ENCODE measurements at regions not wholly inside any gene's neighbourhood (a gene's known extent, or its start where the extent isn't known, plus 50 kb on each side); places are given as distances from the start of the nearest gene placed in this dataset.

GRCh38 chr7:156465186-156465585, 175.4 kb upstream of the RNF32 start:
- no peak for TF ChIP-seq CTCF (IDR thresholded peaks at IDR 0.05; ENCODE audit: insufficient read depth, low read length, severe bottlenecking)
- no peak for DNase-seq (ENCODE audit: low read depth)
- no peaks in the 10 kb centered on the region for H3K27me3 ChIP-seq (ENCODE audit: control insufficient read depth, insufficient read depth, low read length)
- H3K36me3 ChIP-seq (ENCODE audit: control insufficient read depth, insufficient read depth, low read length), result no peaks in the 10 kb centered on the region
- no peak overlapping the region for H3K4me3 ChIP-seq (ENCODE audit: low read depth, low read length)
- peak; percentile 32 for FAIRE-seq

DNA sequence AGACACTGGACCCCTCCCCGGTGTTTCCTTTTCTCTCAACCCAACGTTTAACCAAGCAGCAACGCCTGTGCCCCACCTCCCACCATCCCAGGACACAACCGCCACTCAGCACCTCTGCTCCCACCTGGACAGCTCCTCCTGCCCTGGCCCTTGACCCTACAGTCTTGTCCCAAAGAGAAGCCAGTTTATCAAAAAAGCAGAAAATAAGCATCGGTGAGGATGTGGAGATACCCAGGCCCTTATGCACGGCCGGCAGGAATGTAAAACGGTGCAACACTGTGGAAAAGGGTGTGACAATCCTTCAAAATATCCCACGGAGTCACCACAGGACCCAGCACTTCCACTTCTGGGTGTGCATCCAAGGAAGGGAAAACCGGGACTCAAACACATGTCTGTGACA, 176.2 kb upstream of the RNF32 start:
- no peaks in the 10 kb centered on the region for H3K36me3 ChIP-seq (ENCODE audit: control insufficient read depth, insufficient read depth, low read length)
- TF ChIP-seq CTCF (IDR thresholded peaks at IDR 0.05; ENCODE audit: insufficient read depth, low read length, severe bottlenecking), result no peak
- FAIRE-seq, result no peak
- H3K4me3 ChIP-seq (ENCODE audit: low read depth, low read length), result no peak overlapping the region
- H3K27me3 ChIP-seq (ENCODE audit: control insufficient read depth, insufficient read depth, low read length), result no peaks in the 10 kb centered on the region
- no peak for DNase-seq (ENCODE audit: low read depth)

GRCh38 chr7:156463280-156463679, 177.3 kb upstream of the RNF32 start:
- Histone ChIP-seq H3K27me3 (ENCODE audit: control insufficient read depth, insufficient read depth, low read length) (no peaks in the 10 kb centered on the region), H3K4me3 (ENCODE audit: low read depth, low read length) (no peak overlapping the region), H3K36me3 (ENCODE audit: control insufficient read depth, insufficient read depth, low read length) (no peaks in the 10 kb centered on the region)
- TF ChIP-seq CTCF (IDR thresholded peaks at IDR 0.05; ENCODE audit: insufficient read depth, low read length, severe bottlenecking), result no peak
- DNase-seq (ENCODE audit: low read depth) (no peak), FAIRE-seq (no peak)

DNA sequence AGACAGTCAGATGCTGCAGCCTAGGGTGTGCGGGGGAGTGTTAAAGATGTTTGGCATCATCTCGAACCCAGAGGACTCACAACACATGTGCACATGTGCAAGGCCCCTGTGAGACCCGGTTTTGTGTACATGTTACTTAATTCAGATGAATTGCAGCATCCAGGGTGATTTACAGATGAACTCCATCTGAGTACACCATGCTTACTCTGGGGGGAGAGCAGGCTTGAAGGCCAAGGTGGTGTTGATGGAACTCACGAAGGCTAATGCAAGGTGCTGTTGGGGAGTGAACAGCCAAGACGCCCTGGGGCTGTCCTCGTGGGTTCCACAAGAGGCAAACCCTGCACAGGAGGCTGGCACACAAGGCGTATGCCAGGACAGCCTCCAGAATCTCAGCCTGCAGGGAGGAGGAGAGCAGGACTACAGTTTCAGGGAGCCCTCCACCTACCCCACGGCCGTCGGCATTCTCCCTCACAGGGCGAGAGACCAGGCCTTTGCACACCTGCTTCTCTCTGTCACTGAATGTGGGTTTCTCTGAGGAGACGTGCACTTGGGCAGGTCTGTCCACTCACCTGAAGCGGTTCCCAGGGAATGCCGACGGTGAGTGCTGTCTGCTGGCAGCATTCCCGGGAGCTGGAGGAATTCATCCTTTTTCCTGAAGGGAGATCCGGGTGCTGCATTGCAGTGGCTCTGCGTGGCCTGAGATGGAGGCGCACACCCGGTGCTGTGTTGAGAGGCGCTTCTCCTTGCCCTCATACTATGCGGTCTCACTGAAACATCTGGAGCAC, 178.5 kb upstream of the RNF32 start:
- TF ChIP-seq CTCF (IDR thresholded peaks at IDR 0.05; ENCODE audit: insufficient read depth, low read length, severe bottlenecking), result no peak
- FAIRE-seq (no peak), DNase-seq (ENCODE audit: low read depth) (no peak)
- Histone ChIP-seq H3K27me3 (ENCODE audit: control insufficient read depth, insufficient read depth, low read length) (no peaks in the 10 kb centered on the region), H3K4me3 (ENCODE audit: low read depth, low read length) (no peak overlapping the region), H3K36me3 (ENCODE audit: control insufficient read depth, insufficient read depth, low read length) (no peaks in the 10 kb centered on the region)

DNA sequence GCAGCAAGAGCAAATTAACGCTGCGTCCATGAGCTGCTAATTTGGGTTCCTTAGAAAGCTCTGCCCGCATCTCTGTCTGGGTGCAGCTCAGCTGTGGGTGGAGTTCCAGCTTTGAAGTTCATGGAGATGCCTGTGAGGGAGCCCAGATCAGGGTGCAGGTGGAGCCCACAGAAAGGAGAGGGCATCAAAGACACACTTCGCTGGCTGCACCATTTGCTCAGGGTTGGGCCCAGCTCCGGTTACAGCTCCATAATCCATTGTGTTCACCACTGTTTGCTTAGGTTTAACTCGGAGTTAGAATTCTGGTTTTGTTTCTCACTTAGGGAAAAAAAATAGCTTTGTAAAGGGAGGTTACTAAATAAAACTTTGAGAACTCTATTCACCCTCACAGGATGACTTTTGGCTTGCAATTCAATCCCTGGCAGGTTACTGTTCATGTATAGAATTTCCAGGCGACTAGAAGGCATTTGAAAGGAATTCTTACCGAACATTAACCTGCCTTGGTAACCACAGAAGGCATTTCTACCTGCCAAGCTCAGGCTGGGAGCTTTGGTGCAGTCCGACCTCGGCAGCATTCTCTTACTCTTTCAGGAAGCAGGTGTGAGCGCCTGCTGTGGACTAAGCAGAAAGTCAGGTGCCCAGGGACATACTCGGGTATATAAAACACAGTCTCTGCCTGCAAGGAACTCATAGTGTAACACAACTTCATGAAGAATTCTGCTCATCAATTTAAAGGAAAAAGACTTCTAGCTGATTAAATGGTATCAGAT, 179.5 kb upstream of the RNF32 start:
- FAIRE-seq, result no peak

More for the DNA sequence above, 179.5 kb upstream of the RNF32 start:
- Histone ChIP-seq H3K36me3 (ENCODE audit: control insufficient read depth, insufficient read depth, low read length) (no peaks in the 10 kb centered on the region), H3K27me3 (ENCODE audit: control insufficient read depth, insufficient read depth, low read length) (no peaks in the 10 kb centered on the region), H3K4me3 (ENCODE audit: low read depth, low read length) (no peak overlapping the region)
- no peak for DNase-seq (ENCODE audit: low read depth)
- TF ChIP-seq CTCF (IDR thresholded peaks at IDR 0.05; ENCODE audit: insufficient read depth, low read length, severe bottlenecking), result no peak

All from bronchial epithelial cell (primary cell).